ENCODE measurements at regions not wholly inside any gene's neighbourhood (a gene's known extent, or its start where the extent isn't known, plus 50 kb on each side); places are given as distances from the start of the nearest gene placed in this dataset.

GRCh38 chr7:41319581-41319980, 383.3 kb downstream of the INHBA start:
- TF ChIP-seq, protein P1, sequence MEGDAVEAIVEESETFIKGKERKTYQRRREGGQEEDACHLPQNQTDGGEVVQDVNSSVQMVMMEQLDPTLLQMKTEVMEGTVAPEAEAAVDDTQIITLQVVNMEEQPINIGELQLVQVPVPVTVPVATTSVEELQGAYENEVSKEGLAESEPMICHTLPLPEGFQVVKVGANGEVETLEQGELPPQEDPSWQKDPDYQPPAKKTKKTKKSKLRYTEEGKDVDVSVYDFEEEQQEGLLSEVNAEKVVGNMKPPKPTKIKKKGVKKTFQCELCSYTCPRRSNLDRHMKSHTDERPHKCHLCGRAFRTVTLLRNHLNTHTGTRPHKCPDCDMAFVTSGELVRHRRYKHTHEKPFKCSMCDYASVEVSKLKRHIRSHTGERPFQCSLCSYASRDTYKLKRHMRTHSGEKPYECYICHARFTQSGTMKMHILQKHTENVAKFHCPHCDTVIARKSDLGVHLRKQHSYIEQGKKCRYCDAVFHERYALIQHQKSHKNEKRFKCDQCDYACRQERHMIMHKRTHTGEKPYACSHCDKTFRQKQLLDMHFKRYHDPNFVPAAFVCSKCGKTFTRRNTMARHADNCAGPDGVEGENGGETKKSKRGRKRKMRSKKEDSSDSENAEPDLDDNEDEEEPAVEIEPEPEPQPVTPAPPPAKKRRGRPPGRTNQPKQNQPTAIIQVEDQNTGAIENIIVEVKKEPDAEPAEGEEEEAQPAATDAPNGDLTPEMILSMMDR (IDR thresholded peaks at IDR 0.05; ENCODE audit: low read depth, low read length, missing input control), result no peak
- TF ChIP-seq EGR1 (IDR thresholded peaks at IDR 0.05; ENCODE audit: low read depth in 2 of 2) (no peak), YY1 (IDR thresholded peaks at IDR 0.05) (no peak)
- TF ChIP-seq, protein P2, sequence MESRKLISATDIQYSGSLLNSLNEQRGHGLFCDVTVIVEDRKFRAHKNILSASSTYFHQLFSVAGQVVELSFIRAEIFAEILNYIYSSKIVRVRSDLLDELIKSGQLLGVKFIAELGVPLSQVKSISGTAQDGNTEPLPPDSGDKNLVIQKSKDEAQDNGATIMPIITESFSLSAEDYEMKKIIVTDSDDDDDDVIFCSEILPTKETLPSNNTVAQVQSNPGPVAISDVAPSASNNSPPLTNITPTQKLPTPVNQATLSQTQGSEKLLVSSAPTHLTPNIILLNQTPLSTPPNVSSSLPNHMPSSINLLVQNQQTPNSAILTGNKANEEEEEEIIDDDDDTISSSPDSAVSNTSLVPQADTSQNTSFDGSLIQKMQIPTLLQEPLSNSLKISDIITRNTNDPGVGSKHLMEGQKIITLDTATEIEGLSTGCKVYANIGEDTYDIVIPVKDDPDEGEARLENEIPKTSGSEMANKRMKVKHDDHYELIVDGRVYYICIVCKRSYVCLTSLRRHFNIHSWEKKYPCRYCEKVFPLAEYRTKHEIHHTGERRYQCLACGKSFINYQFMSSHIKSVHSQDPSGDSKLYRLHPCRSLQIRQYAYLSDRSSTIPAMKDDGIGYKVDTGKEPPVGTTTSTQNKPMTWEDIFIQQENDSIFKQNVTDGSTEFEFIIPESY (IDR thresholded peaks at IDR 0.05), result no peak

Data from liver (tissue), 3 donors.